GM12878 (cell line): ENCODE measurements at regions not wholly inside any gene's neighbourhood (a gene's known extent, or its start where the extent isn't known, plus 50 kb on each side); places are given as distances from the start of the nearest gene placed in this dataset.

Source experiments
- ATAC-seq: fragments of 200-7000 bp; cut with Tn5 transposase; 3 replicates; pipeline ENCODE4 v1.9.1; 2020; ENCODE audit warnings: mild to moderate bottlenecking, moderate library complexity
- BruUV-seq: library from RNA; stranded (reverse); fragments of 400-500 nt; replicated peaks from 2 replicates; lab custom pipeline; 2021; lab: Mats Ljungman, UMichigan
- CTCF ChIA-PET: fragments of 300-600 bp; sonication (Branson Sonifier 250); formaldehyde crosslinking; extraction: SDS; loops from one replicate; lab custom pipeline; 2021; ENCODE audit warnings: inconsistent platforms; lab: Yijun Ruan, JAX
- POLR2A ChIA-PET: fragments of 350-600 bp; formaldehyde crosslinking; extraction: SDS; loops from one replicate; lab custom pipeline; 2021; ENCODE audit warnings: inconsistent platforms; lab: Charles Lee
- RAD21 ChIA-PET: fragments of 300-600 bp; sonication (Branson Sonifier 250); formaldehyde crosslinking; loops from one replicate; lab custom pipeline; 2023; ENCODE audit warnings: antibody characterized with exemption; ENCODE audit not compliant: unreplicated experiment; lab: Charles Lee
- SMC1A ChIA-PET: fragments of 300-600 bp; sonication (Branson Sonifier 250); formaldehyde crosslinking; loops from one replicate; lab custom pipeline; 2023; ENCODE audit not compliant: unreplicated experiment, uncharacterized antibody; lab: Charles Lee
- DNase-seq: peaks from one replicate; pipeline ENCODE4 v3.0.0-alpha.2; 2011; ENCODE audit warnings: low read depth, low spot score
- FAIRE-seq: peaks from 3 replicates; lab custom pipeline; 2011; peaks lifted over from hg19 to GRCh38; lab: Jason Lieb, UNC
- H2AFZ ChIP-seq: 2 replicates; pipeline ENCODE4 v1.6.0; 2011; ENCODE audit warnings: low read depth, low read length, control low read depth; ENCODE audit not compliant: control insufficient read depth
- H3K27ac ChIP-seq: 2 replicates; pipeline ENCODE4 v1.5.1; 2011; ENCODE audit warnings: control low read depth; ENCODE audit not compliant: control insufficient read depth, insufficient read depth
- H3K27me3 ChIP-seq, 2 experiments: replicated peaks in 1 of 2; 2 replicates each; pipeline versions ENCODE4 v1.6.0 to v1.6.1; 2011; ENCODE audit warnings: low read length in 1 of 2; ENCODE audit not compliant: control insufficient read depth in 2 of 2, insufficient read depth in 2 of 2
- H3K36me3 ChIP-seq, 2 experiments: 2 replicates each; pipeline ENCODE4 v1.5.1; 2011; ENCODE audit warnings: low read length in 1 of 2; ENCODE audit not compliant: control insufficient read depth in 2 of 2, insufficient read depth in 2 of 2
- H3K4me1 ChIP-seq: 2 replicates; pipeline ENCODE4 v1.6.1; 2011; ENCODE audit warnings: mild to moderate bottlenecking, low read length, moderate library complexity, mixed read lengths; ENCODE audit not compliant: control insufficient read depth, insufficient read depth
- H3K4me2 ChIP-seq: 2 replicates; pipeline ENCODE4 v1.6.0; 2011; ENCODE audit warnings: control low read depth; ENCODE audit not compliant: control insufficient read depth, insufficient read depth
- H3K4me3 ChIP-seq: fragments of 200-600 bp; sonication (generic); 2 replicates; pipeline ENCODE4 v1.5.1; 2016
- H3K79me2 ChIP-seq: 2 replicates; pipeline ENCODE4 v1.6.0; 2011; ENCODE audit warnings: low read length; ENCODE audit not compliant: control insufficient read depth, insufficient read depth
- H3K9ac ChIP-seq: 2 replicates; pipeline ENCODE4 v1.8.0; 2011; ENCODE audit warnings: low read length, control low read depth, mixed read lengths; ENCODE audit not compliant: control insufficient read depth, insufficient read depth
- H3K9me3 ChIP-seq: replicated peaks from 3 replicates; pipeline ENCODE4 v1.5.1; 2011; ENCODE audit warnings: mild to moderate bottlenecking, low read length; ENCODE audit not compliant: control insufficient read depth, insufficient read depth
- H4K20me1 ChIP-seq: 2 replicates; pipeline ENCODE4 v1.6.0; 2011; ENCODE audit not compliant: control insufficient read depth, insufficient read depth
- RAD21 ChIP-seq: IDR thresholded peaks from 2 replicates; pipeline ENCODE4 v1.6.1; 2011; ENCODE audit warnings: mild to moderate bottlenecking, low read depth, low read length, moderate library complexity; ENCODE audit not compliant: insufficient read depth
- WGBS: methylation state at CpG from one replicate; pipeline ENCODE4 v1.1.6; 2016; ENCODE audit warnings: low lambda C conversion rate; ENCODE audit not compliant: insufficient replicate concordance, insufficient coverage; ENCODE audit errors: missing lambda C conversion rate; 5-methylcytosine and 5-hydroxymethylcytosine counted together
- in situ Hi-C: fragments of 300-500 bp; cut with MboI; formaldehyde crosslinking; loops from 9 replicates; pipeline ENCODE4 v1.14.3; 2018; ENCODE audit warnings: mixed read lengths
- intact Hi-C: fragments of 100-400 bp; cut with micrococcal nuclease; formaldehyde crosslinking; loops from one replicate; pipeline ENCODE4 v1.14.2; 2022; ENCODE audit not compliant: unreplicated experiment
- TF ChIP-seq, protein P1 (sequence below): fragments of 450-650 bp; IDR thresholded peaks from 2 replicates; pipeline ENCODE4 v1.6.1; 2018; ENCODE audit warnings: borderline replicate concordance, mild to moderate bottlenecking; ENCODE audit not compliant: partially characterized antibody
- TF ChIP-seq, protein P2 (sequence below), 3 experiments: IDR thresholded peaks in 2 of 3; conservative IDR thresholded peaks in 1 of 3; 2 replicates each; pipeline ENCODE4 v1.5.1; 2011; ENCODE audit warnings: low read depth in 3 of 3, low read length in 3 of 3, mild to moderate bottlenecking in 3 of 3, control low read depth in 2 of 3, moderate library complexity in 2 of 3, inconsistent platforms in 1 of 3, mixed read lengths in 1 of 3; ENCODE audit not compliant: control insufficient read depth in 2 of 3, insufficient read depth in 1 of 3; ENCODE audit errors: extremely low read depth in 1 of 3
- TF ChIP-seq, protein P3 (sequence below): fragments of 450-650 bp; IDR thresholded peaks from 2 replicates; pipeline ENCODE4 v1.6.1; 2017; ENCODE audit warnings: low read depth, mild to moderate bottlenecking, moderate library complexity

DNA sequence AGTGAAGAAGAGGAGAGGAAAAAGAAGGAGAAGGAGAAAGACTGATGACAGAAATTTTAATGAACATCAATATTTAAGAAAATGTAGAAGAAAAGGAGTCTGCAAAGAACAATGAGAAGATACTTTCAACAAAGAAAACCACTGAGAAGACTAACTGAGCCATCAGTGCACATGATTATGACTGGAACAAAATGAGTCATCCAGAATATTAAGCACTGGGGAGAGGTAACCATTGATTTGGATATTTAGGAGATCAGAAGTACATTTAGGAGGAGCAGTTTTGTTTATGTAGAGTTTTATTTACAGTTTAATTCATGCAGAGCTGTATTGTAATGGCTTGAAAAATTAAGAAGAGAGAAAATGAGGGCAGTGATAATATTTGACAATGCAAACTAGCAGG lies 159.1 kb downstream of the C12orf50 start (continued):
- TF ChIP-seq, protein P1, sequence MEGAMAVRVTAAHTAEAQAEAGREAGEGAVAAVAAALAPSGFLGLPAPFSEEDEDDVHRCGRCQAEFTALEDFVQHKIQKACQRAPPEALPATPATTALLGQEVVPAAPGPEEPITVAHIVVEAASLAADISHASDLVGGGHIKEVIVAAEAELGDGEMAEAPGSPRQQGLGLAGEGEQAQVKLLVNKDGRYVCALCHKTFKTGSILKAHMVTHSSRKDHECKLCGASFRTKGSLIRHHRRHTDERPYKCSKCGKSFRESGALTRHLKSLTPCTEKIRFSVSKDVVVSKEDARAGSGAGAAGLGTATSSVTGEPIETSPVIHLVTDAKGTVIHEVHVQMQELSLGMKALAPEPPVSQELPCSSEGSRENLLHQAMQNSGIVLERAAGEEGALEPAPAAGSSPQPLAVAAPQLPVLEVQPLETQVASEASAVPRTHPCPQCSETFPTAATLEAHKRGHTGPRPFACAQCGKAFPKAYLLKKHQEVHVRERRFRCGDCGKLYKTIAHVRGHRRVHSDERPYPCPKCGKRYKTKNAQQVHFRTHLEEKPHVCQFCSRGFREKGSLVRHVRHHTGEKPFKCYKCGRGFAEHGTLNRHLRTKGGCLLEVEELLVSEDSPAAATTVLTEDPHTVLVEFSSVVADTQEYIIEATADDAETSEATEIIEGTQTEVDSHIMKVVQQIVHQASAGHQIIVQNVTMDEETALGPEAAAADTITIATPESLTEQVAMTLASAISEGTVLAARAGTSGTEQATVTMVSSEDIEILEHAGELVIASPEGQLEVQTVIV = no peak

DNA sequence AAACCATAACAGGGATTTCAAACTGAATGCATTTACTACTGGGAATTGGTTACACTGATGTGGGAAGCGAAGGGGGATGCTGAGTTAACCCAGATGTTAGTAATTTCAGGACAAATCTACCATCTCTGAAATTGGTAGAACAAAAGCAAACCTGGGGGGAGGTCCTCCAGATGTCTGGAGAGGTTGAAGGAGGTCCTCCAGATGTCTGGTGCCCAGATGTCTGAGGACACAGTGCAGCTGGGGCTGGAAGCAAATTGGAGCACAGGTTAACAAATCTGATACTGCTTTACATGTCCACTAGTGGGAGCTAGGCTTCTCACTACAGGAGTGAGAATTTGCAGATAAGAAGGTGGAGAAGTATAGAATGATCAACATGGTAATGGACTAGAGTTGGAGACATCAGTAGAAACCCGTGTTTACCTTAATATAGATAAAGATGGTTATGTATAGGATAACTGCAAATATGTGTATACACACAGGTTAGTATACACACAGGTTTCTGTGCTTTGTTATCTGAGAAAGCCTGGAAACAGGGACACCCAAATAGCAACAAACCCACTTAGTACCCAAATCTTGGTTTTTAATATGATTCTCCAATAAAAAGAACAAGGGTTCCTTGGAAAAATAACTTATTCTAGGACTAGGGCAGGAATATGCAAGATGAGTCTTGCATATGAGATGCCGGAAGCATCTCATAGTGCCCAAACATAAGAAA lies 162.5 kb downstream of the C12orf50 start:
- H3K4me2 ChIP-seq = no peak overlapping the region
- DNase-seq (no peak), FAIRE-seq (peak; percentile 18)
- H4K20me1 ChIP-seq = no peaks in the 10 kb centered on the region
- no peak overlapping the region for H3K4me3 ChIP-seq
- WGBS = 32% methylated on average over 3 of the region's 3 CpGs
- ChIA-PET SMC1A (no interaction called here), CTCF (interaction anchor here (0.6 to 1.3 kb wide), 5 partner anchors 9 to 603 kb away, joined by 3 to 4 read pairs (median 3); no protein-coding TSS in a partner anchor), POLR2A (no interaction called here)
- BruUV-seq = no TSS peak
- in situ Hi-C loops (no loop called here), intact Hi-C loops (loop anchor here (2.0 kb wide), 1 partner anchor 128 kb away; no protein-coding TSS in a partner anchor)
- no peaks in the 10 kb centered on the region for H3K27me3 ChIP-seq
- no peaks in the 10 kb centered on the region for H3K79me2 ChIP-seq
- no peak overlapping the region for H2AFZ ChIP-seq
- H3K9ac ChIP-seq = no peak overlapping the region
- peak; percentile 38 for TF ChIP-seq RAD21
- TF ChIP-seq, protein P2, sequence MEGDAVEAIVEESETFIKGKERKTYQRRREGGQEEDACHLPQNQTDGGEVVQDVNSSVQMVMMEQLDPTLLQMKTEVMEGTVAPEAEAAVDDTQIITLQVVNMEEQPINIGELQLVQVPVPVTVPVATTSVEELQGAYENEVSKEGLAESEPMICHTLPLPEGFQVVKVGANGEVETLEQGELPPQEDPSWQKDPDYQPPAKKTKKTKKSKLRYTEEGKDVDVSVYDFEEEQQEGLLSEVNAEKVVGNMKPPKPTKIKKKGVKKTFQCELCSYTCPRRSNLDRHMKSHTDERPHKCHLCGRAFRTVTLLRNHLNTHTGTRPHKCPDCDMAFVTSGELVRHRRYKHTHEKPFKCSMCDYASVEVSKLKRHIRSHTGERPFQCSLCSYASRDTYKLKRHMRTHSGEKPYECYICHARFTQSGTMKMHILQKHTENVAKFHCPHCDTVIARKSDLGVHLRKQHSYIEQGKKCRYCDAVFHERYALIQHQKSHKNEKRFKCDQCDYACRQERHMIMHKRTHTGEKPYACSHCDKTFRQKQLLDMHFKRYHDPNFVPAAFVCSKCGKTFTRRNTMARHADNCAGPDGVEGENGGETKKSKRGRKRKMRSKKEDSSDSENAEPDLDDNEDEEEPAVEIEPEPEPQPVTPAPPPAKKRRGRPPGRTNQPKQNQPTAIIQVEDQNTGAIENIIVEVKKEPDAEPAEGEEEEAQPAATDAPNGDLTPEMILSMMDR (IDR thresholded peaks at IDR 0.05 in 2 of 3, conservative IDR thresholded peaks at IDR 0.05 in 1 of 3; ENCODE audit: control insufficient read depth in 2 of 3, extremely low read depth in 1 of 3, insufficient read depth in 1 of 3, low read depth in 3 of 3, low read length in 3 of 3) = peak; percentile 34 to 49 (median 40); a peak in 3 of 6 replicates
- TF ChIP-seq, protein P3, sequence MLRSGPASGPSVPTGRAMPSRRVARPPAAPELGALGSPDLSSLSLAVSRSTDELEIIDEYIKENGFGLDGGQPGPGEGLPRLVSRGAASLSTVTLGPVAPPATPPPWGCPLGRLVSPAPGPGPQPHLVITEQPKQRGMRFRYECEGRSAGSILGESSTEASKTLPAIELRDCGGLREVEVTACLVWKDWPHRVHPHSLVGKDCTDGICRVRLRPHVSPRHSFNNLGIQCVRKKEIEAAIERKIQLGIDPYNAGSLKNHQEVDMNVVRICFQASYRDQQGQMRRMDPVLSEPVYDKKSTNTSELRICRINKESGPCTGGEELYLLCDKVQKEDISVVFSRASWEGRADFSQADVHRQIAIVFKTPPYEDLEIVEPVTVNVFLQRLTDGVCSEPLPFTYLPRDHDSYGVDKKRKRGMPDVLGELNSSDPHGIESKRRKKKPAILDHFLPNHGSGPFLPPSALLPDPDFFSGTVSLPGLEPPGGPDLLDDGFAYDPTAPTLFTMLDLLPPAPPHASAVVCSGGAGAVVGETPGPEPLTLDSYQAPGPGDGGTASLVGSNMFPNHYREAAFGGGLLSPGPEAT = no peak
- TF ChIP-seq, all 136 proteins: peak for 2
- no peaks in the 10 kb centered on the region for H3K9me3 ChIP-seq
- RAD21 ChIA-PET = no interaction called here
- H3K4me1 ChIP-seq = no peaks in the 10 kb centered on the region
- ATAC-seq = peak; percentile 75
- H3K36me3 ChIP-seq = no peaks in the 10 kb centered on the region
- H3K27ac ChIP-seq = no peak overlapping the region
